ENCODE measurements at regions not wholly inside any gene's neighbourhood (a gene's known extent, or its start where the extent isn't known, plus 50 kb on each side); places are given as distances from the start of the nearest gene placed in this dataset.

- H3K27ac ChIP-seq (ENCODE audit: low read depth in 2 of 2, low read length in 2 of 2): no peak overlapping the region
- no peaks in the 10 kb centered on the region for H3K27me3 ChIP-seq (ENCODE audit: control insufficient read depth, insufficient read depth, low read length)
- no peak overlapping the region for H3K9ac ChIP-seq (ENCODE audit: low read length in 3 of 3)
- DNase-seq (no peak), FAIRE-seq (no peak)
- no peaks in the 10 kb centered on the region for H3K9me3 ChIP-seq (ENCODE audit: control insufficient read depth in 2 of 3, insufficient read depth in 1 of 3, low read length in 3 of 3)
- intact Hi-C loops (cut with DNase I): no loop called here
- H3K4me3 ChIP-seq (ENCODE audit: low read length in 3 of 3): no peak overlapping the region
- no peak for TF ChIP-seq CTCF (IDR thresholded peaks at IDR 0.05; ENCODE audit: borderline replicate concordance, extremely low read depth, insufficient read depth)
- no peaks in the 10 kb centered on the region for H3K4me1 ChIP-seq (ENCODE audit: control insufficient read depth in 2 of 3, insufficient read depth in 2 of 3, low read depth in 1 of 3, low read length in 3 of 3)
- H3K36me3 ChIP-seq (ENCODE audit: control insufficient read depth in 2 of 3, insufficient read depth in 3 of 3, low read length in 3 of 3): no peaks in the 10 kb centered on the region
Observed at GRCh38 chr5:61610678-61611024, 278.6 kb downstream of the ZSWIM6 start.

GRCh38 chr5:61612431-61612830 is 280.4 kb downstream of the ZSWIM6 start:
- DNase-seq: no peak
- intact Hi-C loops (cut with DNase I): no loop called here
- H3K9me3 ChIP-seq (ENCODE audit: control insufficient read depth in 2 of 3, insufficient read depth in 1 of 3, low read length in 3 of 3): no peaks in the 10 kb centered on the region
- H3K9ac ChIP-seq (ENCODE audit: low read length in 3 of 3): no peak overlapping the region
- no peak for FAIRE-seq
- no peaks in the 10 kb centered on the region for H3K4me1 ChIP-seq (ENCODE audit: control insufficient read depth in 2 of 3, insufficient read depth in 2 of 3, low read depth in 1 of 3, low read length in 3 of 3)
- H3K27ac ChIP-seq (ENCODE audit: low read depth in 2 of 2, low read length in 2 of 2): no peak overlapping the region
- H3K4me3 ChIP-seq (ENCODE audit: low read length in 3 of 3): no peak overlapping the region
- H3K27me3 ChIP-seq (ENCODE audit: control insufficient read depth, insufficient read depth, low read length): no peaks in the 10 kb centered on the region
- H3K36me3 ChIP-seq (ENCODE audit: control insufficient read depth in 2 of 3, insufficient read depth in 3 of 3, low read length in 3 of 3): no peaks in the 10 kb centered on the region
- no peak for TF ChIP-seq CTCF (IDR thresholded peaks at IDR 0.05; ENCODE audit: borderline replicate concordance, extremely low read depth, insufficient read depth)

- TF ChIP-seq CTCF (IDR thresholded peaks at IDR 0.05; ENCODE audit: borderline replicate concordance, extremely low read depth, insufficient read depth): no peak
- Histone ChIP-seq H3K36me3 (ENCODE audit: control insufficient read depth in 2 of 3, insufficient read depth in 3 of 3, low read length in 3 of 3) (no peaks in the 10 kb centered on the region), H3K27me3 (ENCODE audit: control insufficient read depth, insufficient read depth, low read length) (no peaks in the 10 kb centered on the region), H3K4me1 (ENCODE audit: control insufficient read depth in 2 of 3, insufficient read depth in 2 of 3, low read depth in 1 of 3, low read length in 3 of 3) (no peaks in the 10 kb centered on the region), H3K4me3 (ENCODE audit: low read length in 3 of 3) (no peak overlapping the region), H3K27ac (ENCODE audit: low read depth in 2 of 2, low read length in 2 of 2) (no peak overlapping the region), H3K9ac (ENCODE audit: low read length in 3 of 3) (no peak overlapping the region), H3K9me3 (ENCODE audit: control insufficient read depth in 2 of 3, insufficient read depth in 1 of 3, low read length in 3 of 3) (no peaks in the 10 kb centered on the region)
- FAIRE-seq (no peak), DNase-seq (no peak)
- intact Hi-C loops (cut with DNase I): no loop called here
Observed at GRCh38 chr5:61613679-61614078, 281.6 kb downstream of the ZSWIM6 start.

- Histone ChIP-seq H3K36me3 (ENCODE audit: control insufficient read depth in 2 of 3, insufficient read depth in 3 of 3, low read length in 3 of 3) (no peaks in the 10 kb centered on the region), H3K4me3 (ENCODE audit: low read length in 3 of 3) (no peak overlapping the region), H3K9me3 (ENCODE audit: control insufficient read depth in 2 of 3, insufficient read depth in 1 of 3, low read length in 3 of 3) (no peaks in the 10 kb centered on the region), H3K27ac (ENCODE audit: low read depth in 2 of 2, low read length in 2 of 2) (no peak overlapping the region), H3K9ac (ENCODE audit: low read length in 3 of 3) (no peak overlapping the region), H3K4me1 (ENCODE audit: control insufficient read depth in 2 of 3, insufficient read depth in 2 of 3, low read depth in 1 of 3, low read length in 3 of 3) (no peaks in the 10 kb centered on the region), H3K27me3 (ENCODE audit: control insufficient read depth, insufficient read depth, low read length) (no peaks in the 10 kb centered on the region)
- no peak for TF ChIP-seq CTCF (IDR thresholded peaks at IDR 0.05; ENCODE audit: borderline replicate concordance, extremely low read depth, insufficient read depth)
- DNase-seq (no peak), FAIRE-seq (no peak)
- intact Hi-C loops (cut with DNase I): no loop called here
Observed at GRCh38 chr5:61614606-61615005, 282.5 kb downstream of the ZSWIM6 start.

All from kidney (tissue), 13 donors.